PC-9 (cell line): ENCODE measurements at regions not wholly inside any gene's neighbourhood (a gene's known extent, or its start where the extent isn't known, plus 50 kb on each side); places are given as distances from the start of the nearest gene placed in this dataset.

Experiments
- BruUV-seq: library from RNA; stranded (reverse); fragments of 400-500 nt; replicated peaks from 2 replicates; lab custom pipeline; 2021; lab: Mats Ljungman, UMichigan
- CTCF ChIA-PET: fragments of 300-600 bp; sonication (Branson Sonifier 250); formaldehyde crosslinking; loops from one replicate; lab custom pipeline; 2022; ENCODE audit warnings: antibody characterized with exemption; lab: Charles Lee
- POLR2A ChIA-PET: fragments of 300-600 bp; sonication (Branson Sonifier 250); formaldehyde crosslinking; loops from one replicate; lab custom pipeline; 2022; ENCODE audit warnings: antibody characterized with exemption; ENCODE audit not compliant: unreplicated experiment; lab: Charles Lee
- DNase-seq, 2 experiments: peaks; one replicate each; pipeline versions ENCODE4 v3.0.0 to v3.0.0-alpha.2; 2015 to 2022; ENCODE audit warnings: mixed read lengths in 1 of 2
- H2AFZ ChIP-seq: fragments of 200-600 bp; sonication (generic); 2 replicates; pipeline ENCODE4 v1.8.1; 2017; ENCODE audit warnings: antibody characterized with exemption
- H3F3A ChIP-seq: fragments of 200-600 bp; sonication (generic); 2 replicates; pipeline ENCODE4 v1.8.1; 2017; ENCODE audit warnings: antibody characterized with exemption, mild to moderate bottlenecking, low read depth; ENCODE audit not compliant: insufficient read depth
- H3K27ac ChIP-seq: fragments of 200-600 bp; sonication (generic); 2 replicates; pipeline ENCODE4 v1.6.1; 2016; ENCODE audit warnings: mixed run types
- H3K27me3 ChIP-seq: fragments of 200-600 bp; sonication (generic); 2 replicates; pipeline ENCODE4 v1.6.1; 2016; ENCODE audit warnings: low read depth, mixed run types; ENCODE audit not compliant: insufficient read depth
- H3K36me3 ChIP-seq: fragments of 200-600 bp; sonication (generic); 2 replicates; pipeline ENCODE4 v1.6.1; 2016; ENCODE audit warnings: low read depth, mixed run types
- H3K4me1 ChIP-seq: fragments of 200-600 bp; sonication (generic); replicated peaks from 2 replicates; pipeline ENCODE4 v1.6.1; 2016; ENCODE audit warnings: mixed run types; ENCODE audit not compliant: insufficient read depth
- H3K4me2 ChIP-seq: fragments of 200-600 bp; sonication (generic); 2 replicates; pipeline ENCODE4 v1.6.1; 2017; ENCODE audit warnings: mixed run types
- H3K4me3 ChIP-seq: fragments of 200-600 bp; sonication (generic); 2 replicates; pipeline ENCODE4 v1.6.1; 2016; ENCODE audit warnings: mixed run types
- H3K79me2 ChIP-seq: fragments of 200-600 bp; sonication (generic); 2 replicates; pipeline ENCODE4 v1.6.1; 2017; ENCODE audit warnings: low read depth, mixed run types
- H3K9me2 ChIP-seq: fragments of 200-600 bp; sonication (generic); 2 replicates; pipeline ENCODE4 v1.8.1; 2017; ENCODE audit warnings: mild to moderate bottlenecking; ENCODE audit not compliant: insufficient read depth
- H3K9me3 ChIP-seq: fragments of 200-600 bp; sonication (generic); 2 replicates; pipeline ENCODE4 v1.8.1; 2016; ENCODE audit warnings: low read depth; ENCODE audit not compliant: insufficient read depth
- H4K20me1 ChIP-seq: fragments of 200-600 bp; sonication (generic); 2 replicates; pipeline ENCODE4 v1.8.1; 2017; ENCODE audit not compliant: insufficient read depth
- CTCF ChIP-seq: fragments of 200-600 bp; sonication (generic); conservative IDR thresholded peaks from 2 replicates; pipeline ENCODE4 v1.6.1; 2017; ENCODE audit warnings: mixed run types, antibody characterized with exemption, mild to moderate bottlenecking, moderate library complexity
- EZH2 ChIP-seq: fragments of 200-600 bp; sonication (generic); IDR thresholded peaks from 2 replicates; pipeline ENCODE4 v1.8.0; 2017; ENCODE audit warnings: antibody characterized with exemption, low read depth
- intact Hi-C: fragments of 100-400 bp; cut with micrococcal nuclease; formaldehyde crosslinking; loops from one replicate; pipeline ENCODE4 v1.10.0; 2022; ENCODE audit not compliant: unreplicated experiment

- Histone ChIP-seq H3K79me2 (no peaks in the 10 kb centered on the region), H3K27me3 (no peaks in the 10 kb centered on the region), H3F3A (no peaks in the 10 kb centered on the region), H3K4me3 (no peak overlapping the region), H3K4me2 (no peak overlapping the region), H3K36me3 (no peaks in the 10 kb centered on the region), H3K9me2 (no peaks in the 10 kb centered on the region), H2AFZ (no peak overlapping the region), H3K9me3 (peaks cover 7% of the 10 kb centered on the region; the same call in 1 of the 2 replicates), H3K27ac (no peak overlapping the region), H4K20me1 (no peaks in the 10 kb centered on the region), H3K4me1 (no peaks in the 10 kb centered on the region)
- no peak for DNase-seq
- BruUV-seq = no TSS peak
- POLR2A ChIA-PET = no interaction called here
- CTCF ChIA-PET = no interaction called here
- TF ChIP-seq EZH2 = no peak
- intact Hi-C loops = no loop called here
These were observed 141.4 kb downstream of the PLK2 start for GRCh38 chr5:58318468-58318867.

GRCh38 chr5:58317808-58318207 lies 142.1 kb downstream of the PLK2 start:
- no peak for DNase-seq
- no peak for TF ChIP-seq CTCF
- TF ChIP-seq EZH2 = no peak
- Histone ChIP-seq H3K4me3 (no peak overlapping the region), H2AFZ (no peak overlapping the region), H3K27me3 (no peaks in the 10 kb centered on the region), H3K4me1 (no peaks in the 10 kb centered on the region), H3K79me2 (no peaks in the 10 kb centered on the region), H3K9me3 (peaks cover 7% of the 10 kb centered on the region; the same call in 1 of the 2 replicates), H3K36me3 (no peaks in the 10 kb centered on the region), H3F3A (no peaks in the 10 kb centered on the region), H4K20me1 (no peaks in the 10 kb centered on the region), H3K4me2 (no peak overlapping the region), H3K27ac (no peak overlapping the region), H3K9me2 (no peaks in the 10 kb centered on the region; the same call in 1 of the 2 replicates)
- CTCF ChIA-PET = no interaction called here
- BruUV-seq = no TSS peak
- intact Hi-C loops = loop anchor here (1.0 kb wide), 1 partner anchor 162 kb away; no protein-coding TSS in a partner anchor
- POLR2A ChIA-PET = no interaction called here

- Histone ChIP-seq H3F3A (no peaks in the 10 kb centered on the region), H3K9me3 (peaks cover 7% of the 10 kb centered on the region; the same call in 1 of the 2 replicates), H3K36me3 (no peaks in the 10 kb centered on the region), H3K9me2 (no peaks in the 10 kb centered on the region; the same call in 1 of the 2 replicates), H3K27me3 (no peaks in the 10 kb centered on the region), H3K4me2 (no peak overlapping the region), H3K27ac (no peak overlapping the region), H3K4me3 (no peak overlapping the region), H3K79me2 (no peaks in the 10 kb centered on the region), H4K20me1 (no peaks in the 10 kb centered on the region), H3K4me1 (no peaks in the 10 kb centered on the region), H2AFZ (no peak overlapping the region; the same call in 1 of the 2 replicates)
- no peak for TF ChIP-seq EZH2
- TF ChIP-seq CTCF = no peak
- BruUV-seq = no TSS peak
- ChIA-PET POLR2A (interaction anchor here (0.6 kb wide), 1 partner anchor 97 kb away, joined by 3 read pairs; no protein-coding TSS in a partner anchor), CTCF (no interaction called here)
- DNase-seq = no peak
- intact Hi-C loops = loop anchor here (1.0 kb wide), 1 partner anchor 161 kb away; no protein-coding TSS in a partner anchor
These were observed 142.9 kb downstream of the PLK2 start for GRCh38 chr5:58317009-58317408.

GRCh38 chr5:58315794-58316193 lies 144.1 kb downstream of the PLK2 start:
- H3K27me3 ChIP-seq = no peaks in the 10 kb centered on the region
- DNase-seq = no peak
- no peak overlapping the region for H2AFZ ChIP-seq
- no peak overlapping the region for H3K4me3 ChIP-seq
- H3K4me1 ChIP-seq = no peaks in the 10 kb centered on the region
- intact Hi-C loops = no loop called here
- ChIA-PET POLR2A (no interaction called here), CTCF (interaction anchor here (0.5 kb wide), 1 partner anchor 161 kb away, joined by 6 read pairs; no protein-coding TSS in a partner anchor)
- BruUV-seq = no TSS peak
- H3F3A ChIP-seq = no peaks in the 10 kb centered on the region
- H4K20me1 ChIP-seq = no peaks in the 10 kb centered on the region
- no peaks in the 10 kb centered on the region; the same call in 1 of the 2 replicates for H3K9me2 ChIP-seq
- TF ChIP-seq CTCF (no peak), EZH2 (no peak)
- peaks cover 7% of the 10 kb centered on the region; the same call in 1 of the 2 replicates for H3K9me3 ChIP-seq
- H3K27ac ChIP-seq = no peak overlapping the region
- no peak overlapping the region for H3K4me2 ChIP-seq
- no peaks in the 10 kb centered on the region for H3K36me3 ChIP-seq
- no peaks in the 10 kb centered on the region for H3K79me2 ChIP-seq
